ENCODE measurements at regions not wholly inside any gene's neighbourhood (a gene's known extent, or its start where the extent isn't known, plus 50 kb on each side); places are given as distances from the start of the nearest gene placed in this dataset.

- H3K4ac ChIP-seq (ENCODE audit: low read depth, low read length): no peak overlapping the region
- H3K36me3 Mint-ChIP-seq (ENCODE audit: insufficient read depth in 1 of 3, low read depth in 3 of 3): no peaks in the 10 kb centered on the region; a peak in 1 of 7 replicates
- H3K14ac ChIP-seq (ENCODE audit: insufficient read depth, low read length): no peak overlapping the region
- no CpG with 5 or more reads among the region's 1 CpG for WGBS (ENCODE audit: extremely low coverage, insufficient read length, low lambda C conversion rate)
- no peak overlapping the region for H3K27ac ChIP-seq (ENCODE audit: insufficient read length, low read depth, low read length)
- H3K4me3 Mint-ChIP-seq: no peak overlapping the region
- no peak overlapping the region for H2BK15ac ChIP-seq (ENCODE audit: low read depth, low read length)
- H3K4me1 ChIP-seq (ENCODE audit: insufficient read depth, low read length): peaks cover 15% of the 10 kb centered on the region; the same call in 1 of the 2 replicates
- no peak overlapping the region for H4K8ac ChIP-seq (replicated peaks; ENCODE audit: insufficient read length, low read depth, low read length)
- no peaks in the 10 kb centered on the region for H4K20me1 ChIP-seq (ENCODE audit: control insufficient read depth, insufficient read depth, insufficient read length)
- no peak overlapping the region for H3K27ac Mint-ChIP-seq
- peaks cover 71% of the 10 kb centered on the region for H3K27me3 Mint-ChIP-seq (ENCODE audit: low read depth)
- no peak overlapping the region for H3T11ph ChIP-seq (ENCODE audit: low read length)
- H3K4me1 Mint-ChIP-seq: peaks cover 58 to 62% of the 10 kb centered on the region in 2 experiments
- no peak overlapping the region for H2BK120ac ChIP-seq (ENCODE audit: low read depth, low read length, poor library complexity, severe bottlenecking)
- H3K4me2 ChIP-seq (ENCODE audit: insufficient read depth, insufficient read length, low read length): no peak overlapping the region
- no peaks in the 10 kb centered on the region for H3K79me2 ChIP-seq (ENCODE audit: insufficient read depth, low read length)
- H2BK5ac ChIP-seq (ENCODE audit: insufficient read length, low read length): no peak overlapping the region
- H2AFZ ChIP-seq (ENCODE audit: low read length): no peak overlapping the region
- H2BK20ac ChIP-seq (ENCODE audit: low read depth, low read length, poor library complexity, severe bottlenecking): no peak overlapping the region
- TF ChIP-seq CTCF (conservative IDR thresholded peaks at IDR 0.05): no peak
- H3K79me1 ChIP-seq (ENCODE audit: insufficient read depth, low read depth, low read length, poor library complexity, severe bottlenecking): no peaks in the 10 kb centered on the region
- H3K18ac ChIP-seq (ENCODE audit: insufficient read length, low read depth, low read length): no peak overlapping the region
- H3K23ac ChIP-seq (ENCODE audit: insufficient read length, low read depth, low read length): no peak overlapping the region
- no peak overlapping the region for H2BK12ac ChIP-seq (ENCODE audit: insufficient read length, low read depth, low read length)
- no peak overlapping the region for H3K9ac ChIP-seq (ENCODE audit: extremely low read depth, insufficient read length, low read length)
- no peak overlapping the region for H4K5ac ChIP-seq (ENCODE audit: insufficient read length, low read depth, low read length)
- no peak overlapping the region for H2AK5ac ChIP-seq (ENCODE audit: insufficient read length, low read length)
- H3K23me2 ChIP-seq (ENCODE audit: insufficient read length, low read depth, low read length, poor library complexity, severe bottlenecking): peaks cover 3% of the 10 kb centered on the region
- DNase-seq: no peak
- no peak overlapping the region for H3K56ac ChIP-seq (ENCODE audit: insufficient read length, low read depth, low read length)
- H4K91ac ChIP-seq (ENCODE audit: insufficient read length, low read depth, low read length): no peak overlapping the region
- H3K27me3 ChIP-seq (ENCODE audit: insufficient read depth, low read length): peaks cover 9% of the 10 kb centered on the region; the same call in 1 of the 2 replicates
- H3K9me3 ChIP-seq (ENCODE audit: control insufficient read depth, low read depth, low read length): no peaks in the 10 kb centered on the region
- H3K9me3 Mint-ChIP-seq: no peaks in the 10 kb centered on the region; a peak in 1 of 5 replicates
Measured at GRCh38 chr1:56437959-56438358, 141.4 kb downstream of the PLPP3 start.

Data from H9 (cell line).